ENCODE measurements at regions not wholly inside any gene's neighbourhood (a gene's known extent, or its start where the extent isn't known, plus 50 kb on each side); places are given as distances from the start of the nearest gene placed in this dataset.

GRCh38 chr7:145978769-145979168, 137.8 kb upstream of the CNTNAP2 start:
- Histone ChIP-seq H4K20me1 (replicated peaks; ENCODE audit: control insufficient read depth, extremely low read depth, insufficient read depth, low read length) (no peaks in the 10 kb centered on the region), H3K27me3 (ENCODE audit: control insufficient read depth in 2 of 2, insufficient read depth in 2 of 2, low read length in 2 of 2) (no peaks in the 10 kb centered on the region), H3K9me1 (replicated peaks; ENCODE audit: control insufficient read depth, extremely low read depth, insufficient read depth, low read length) (no peaks in the 10 kb centered on the region), H3K4me2 (ENCODE audit: insufficient read depth, low read length) (no peak overlapping the region), H3K36me3 (ENCODE audit: control insufficient read depth in 2 of 2, extremely low read depth in 1 of 2, insufficient read depth in 2 of 2, low read length in 2 of 2) (no peaks in the 10 kb centered on the region), H3K4me1 (ENCODE audit: control insufficient read depth, extremely low read depth, insufficient read depth, low read length) (no peaks in the 10 kb centered on the region), H3K79me2 (ENCODE audit: control insufficient read depth, insufficient read depth, low read length) (no peaks in the 10 kb centered on the region), H3K4me3 (replicated peaks in 1 of 3; ENCODE audit: insufficient read depth in 1 of 3, low read depth in 1 of 3, low read length in 3 of 3) (no peak overlapping the region), H3K27ac (ENCODE audit: insufficient read depth, low read depth, low read length) (no peak overlapping the region), H2AFZ (ENCODE audit: low read depth, low read length) (no peak overlapping the region), H3K9me3 (replicated peaks; ENCODE audit: control insufficient read depth, insufficient read depth, low read length) (peaks cover 2% of the 10 kb centered on the region), H3K9ac (replicated peaks; ENCODE audit: extremely low read depth, insufficient read depth, low read length) (no peak overlapping the region)
- DNase-seq (ENCODE audit: low read depth, low spot score) (no peak), FAIRE-seq (no peak)
- POLR2A ChIA-PET: no interaction called here
- dilution Hi-C loops (cut with MboI; ENCODE audit: extremely low pct_ligation_motif_present, low sequenced_read_pairs) (no loop called here), intact Hi-C loops (cut with micrococcal nuclease) (no loop called here)
- BruUV-seq (replicated peaks): no TSS peak
- CTCF ChIA-PET: no interaction called here
- TF ChIP-seq POLR2A (IDR thresholded peaks at IDR 0.05; ENCODE audit: low read depth, low read length) (no peak), FOS (IDR thresholded peaks at IDR 0.05; ENCODE audit: borderline replicate concordance, insufficient read depth, low read length) (no peak), JUN (IDR thresholded peaks at IDR 0.05; ENCODE audit: borderline replicate concordance, insufficient read depth, insufficient read length, low read depth) (no peak), GATA2 (IDR thresholded peaks at IDR 0.05; ENCODE audit: insufficient read depth, insufficient read length, low read depth, low read length) (no peak), MYC (IDR thresholded peaks at IDR 0.05; ENCODE audit: low read depth, low read length) (no peak), POLR2AphosphoS5 (IDR thresholded peaks at IDR 0.05; ENCODE audit: insufficient read depth, low read depth, low read length) (no peak), CTCF (IDR thresholded peaks at IDR 0.05; ENCODE audit: extremely low read depth in 1 of 2, insufficient read depth in 1 of 2, low read depth in 1 of 2, low read length in 2 of 2) (no peak), MAX (IDR thresholded peaks at IDR 0.05; ENCODE audit: insufficient read depth, insufficient read length) (no peak), EZH2 (IDR thresholded peaks at IDR 0.05; ENCODE audit: borderline replicate concordance, low read depth, low read length, severe bottlenecking) (no peak)

All from endothelial cell of umbilical vein (primary cell).